ENCODE measurements at regions not wholly inside any gene's neighbourhood (a gene's known extent, or its start where the extent isn't known, plus 50 kb on each side); places are given as distances from the start of the nearest gene placed in this dataset.

DNA sequence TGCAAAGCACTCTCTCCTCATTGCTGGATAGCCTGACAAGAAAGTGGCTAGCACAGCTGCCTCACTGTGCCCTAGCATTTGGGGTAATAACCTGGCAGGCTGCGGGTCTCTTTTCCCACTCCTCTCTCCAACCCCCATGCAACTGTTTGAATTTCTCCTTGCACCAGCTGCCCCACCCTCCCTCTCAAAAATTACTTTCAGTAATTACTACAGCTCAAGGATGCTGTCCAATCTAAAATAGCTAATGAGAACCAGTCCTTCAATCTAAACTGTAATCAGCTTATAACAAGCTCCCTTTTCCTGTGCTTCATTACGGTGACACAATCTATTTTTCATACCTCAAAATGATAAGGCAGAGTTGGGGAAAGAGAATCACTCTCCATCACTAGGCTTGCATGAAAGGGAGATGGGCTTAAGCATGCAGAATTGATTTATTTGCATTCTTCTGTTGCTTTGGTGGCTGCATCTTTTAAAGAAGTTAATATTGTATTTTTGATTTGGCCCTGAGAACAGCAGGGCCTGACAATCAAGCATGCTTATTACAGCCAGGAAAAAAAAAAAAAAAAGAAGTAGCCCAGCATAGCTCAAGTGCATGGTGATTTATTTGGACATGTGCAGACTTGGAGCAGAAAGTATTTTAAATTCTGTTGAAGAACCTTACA, 881.8 kb downstream of the SLC4A3 start:
- intact Hi-C loops (cut with micrococcal nuclease) = no loop called here
- Histone ChIP-seq H3K27me3 (ENCODE audit: low read depth) (no peaks in the 10 kb centered on the region), H3K27ac (replicated peaks) (no peak overlapping the region), H3K4me1 (peaks cover 3% of the 10 kb centered on the region), H3K4me3 (no peak overlapping the region), H3K9me3 (replicated peaks) (no peaks in the 10 kb centered on the region), H3K36me3 (no peaks in the 10 kb centered on the region)
- TF ChIP-seq, protein P1, sequence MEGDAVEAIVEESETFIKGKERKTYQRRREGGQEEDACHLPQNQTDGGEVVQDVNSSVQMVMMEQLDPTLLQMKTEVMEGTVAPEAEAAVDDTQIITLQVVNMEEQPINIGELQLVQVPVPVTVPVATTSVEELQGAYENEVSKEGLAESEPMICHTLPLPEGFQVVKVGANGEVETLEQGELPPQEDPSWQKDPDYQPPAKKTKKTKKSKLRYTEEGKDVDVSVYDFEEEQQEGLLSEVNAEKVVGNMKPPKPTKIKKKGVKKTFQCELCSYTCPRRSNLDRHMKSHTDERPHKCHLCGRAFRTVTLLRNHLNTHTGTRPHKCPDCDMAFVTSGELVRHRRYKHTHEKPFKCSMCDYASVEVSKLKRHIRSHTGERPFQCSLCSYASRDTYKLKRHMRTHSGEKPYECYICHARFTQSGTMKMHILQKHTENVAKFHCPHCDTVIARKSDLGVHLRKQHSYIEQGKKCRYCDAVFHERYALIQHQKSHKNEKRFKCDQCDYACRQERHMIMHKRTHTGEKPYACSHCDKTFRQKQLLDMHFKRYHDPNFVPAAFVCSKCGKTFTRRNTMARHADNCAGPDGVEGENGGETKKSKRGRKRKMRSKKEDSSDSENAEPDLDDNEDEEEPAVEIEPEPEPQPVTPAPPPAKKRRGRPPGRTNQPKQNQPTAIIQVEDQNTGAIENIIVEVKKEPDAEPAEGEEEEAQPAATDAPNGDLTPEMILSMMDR (IDR thresholded peaks at IDR 0.05; ENCODE audit: borderline replicate concordance) = no peak
- DNase-seq = no peak

DNA sequence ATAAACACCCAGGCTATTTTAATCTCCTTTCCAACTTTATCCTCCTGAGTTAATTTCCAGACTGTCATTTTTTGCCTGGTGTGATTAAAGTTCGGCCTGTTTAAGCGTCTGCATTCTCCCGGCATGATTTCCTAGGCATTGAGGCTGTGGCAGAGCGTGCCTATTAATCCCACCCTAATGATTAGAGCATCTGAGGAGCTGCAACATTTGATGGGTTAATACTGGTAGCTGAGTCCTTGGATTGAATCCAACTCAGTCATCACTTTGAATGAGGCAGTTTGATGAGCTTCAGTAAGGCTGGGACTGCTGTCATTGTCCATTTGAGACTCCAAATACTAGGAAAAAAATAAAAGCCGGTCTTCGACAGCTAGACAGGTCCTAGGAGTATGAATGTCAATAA, 882.5 kb downstream of the SLC4A3 start:
- H3K36me3 ChIP-seq = no peaks in the 10 kb centered on the region
- no peaks in the 10 kb centered on the region for H3K9me3 ChIP-seq (replicated peaks)
- H3K4me3 ChIP-seq = no peak overlapping the region
- TF ChIP-seq, protein P1 (IDR thresholded peaks at IDR 0.05; ENCODE audit: borderline replicate concordance) = no peak
- no peak for DNase-seq
- H3K27ac ChIP-seq (replicated peaks) = no peak overlapping the region
- intact Hi-C loops (cut with micrococcal nuclease) = no loop called here
- H3K4me1 ChIP-seq = peaks cover 3% of the 10 kb centered on the region
- no peaks in the 10 kb centered on the region for H3K27me3 ChIP-seq (ENCODE audit: low read depth)

DNA sequence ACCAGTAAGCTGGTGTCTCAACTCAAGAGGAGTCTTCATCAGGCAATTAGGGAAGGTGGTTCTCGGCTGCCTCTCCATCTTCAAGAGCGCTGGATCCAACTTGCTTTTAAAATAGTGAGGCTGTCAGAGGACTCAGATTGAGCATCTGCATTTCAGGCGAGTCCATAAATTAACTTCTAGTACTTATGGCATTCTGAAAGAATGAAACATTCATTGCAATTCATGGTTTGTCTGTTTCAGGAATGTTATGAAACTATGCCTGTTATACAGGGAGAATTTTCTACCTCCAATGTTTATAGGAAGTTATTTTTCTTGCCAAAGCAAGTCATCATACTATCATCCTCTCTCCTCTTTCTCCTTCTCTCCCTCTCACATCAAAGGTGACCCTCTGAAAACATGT, 883.2 kb downstream of the SLC4A3 start:
- TF ChIP-seq, protein P1 (IDR thresholded peaks at IDR 0.05; ENCODE audit: borderline replicate concordance) = no peak
- no peak for DNase-seq
- no peak overlapping the region for H3K4me3 ChIP-seq
- intact Hi-C loops (cut with micrococcal nuclease) = no loop called here
- H3K36me3 ChIP-seq = no peaks in the 10 kb centered on the region
- H3K4me1 ChIP-seq = peaks cover 3% of the 10 kb centered on the region
- no peaks in the 10 kb centered on the region for H3K27me3 ChIP-seq (ENCODE audit: low read depth)
- H3K27ac ChIP-seq (replicated peaks) = no peak overlapping the region
- H3K9me3 ChIP-seq (replicated peaks) = no peaks in the 10 kb centered on the region

- intact Hi-C loops (cut with micrococcal nuclease) = no loop called here
- TF ChIP-seq, protein P1 (IDR thresholded peaks at IDR 0.05; ENCODE audit: borderline replicate concordance) = no peak
Measured at GRCh38 chr2:220512419-220512818, 885.0 kb downstream of the SLC4A3 start.

DNA sequence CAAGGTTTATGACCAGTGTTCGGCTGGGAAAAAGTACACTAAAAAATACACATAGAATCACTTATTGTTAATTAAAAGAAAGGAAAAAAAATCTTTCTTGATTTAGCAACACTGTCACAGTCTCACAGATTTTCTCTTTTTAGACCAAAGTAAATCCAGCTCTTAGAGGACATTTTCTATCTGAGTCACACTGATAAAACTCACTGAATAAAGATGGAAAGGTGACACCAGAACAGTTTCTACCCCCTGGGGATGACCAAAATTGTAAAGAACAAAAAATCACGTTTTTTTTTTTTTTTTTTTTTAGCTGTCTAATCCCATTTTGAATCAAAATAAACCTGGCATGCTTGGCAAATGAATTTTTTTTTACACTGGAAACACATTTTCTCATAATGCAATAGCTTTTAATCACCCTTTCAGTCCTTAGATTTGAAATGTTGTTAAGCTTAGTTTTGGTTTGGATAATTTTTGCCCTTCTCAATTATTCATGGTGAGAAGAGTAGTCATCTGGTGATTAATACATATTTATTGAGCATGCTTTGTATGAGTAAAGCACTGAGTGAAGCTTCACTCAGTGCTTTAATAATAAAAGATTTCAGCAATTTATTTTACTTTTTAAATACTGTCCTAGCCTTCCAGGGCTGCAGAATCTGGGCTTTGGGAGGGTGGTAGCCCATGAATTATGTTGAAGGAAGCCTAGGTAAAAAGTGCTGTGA, 886.3 kb downstream of the SLC4A3 start:
- no peaks in the 10 kb centered on the region for H3K36me3 ChIP-seq
- intact Hi-C loops (cut with micrococcal nuclease) = no loop called here
- TF ChIP-seq, protein P1 (IDR thresholded peaks at IDR 0.05; ENCODE audit: borderline replicate concordance) = no peak

More at GRCh38 chr2:220512419-220512818, 885.0 kb downstream of the SLC4A3 start:
- DNase-seq = no peak
- no peaks in the 10 kb centered on the region for H3K36me3 ChIP-seq
- H3K4me1 ChIP-seq = peaks cover 3% of the 10 kb centered on the region
- H3K27me3 ChIP-seq (ENCODE audit: low read depth) = peaks cover 6% of the 10 kb centered on the region
- H3K27ac ChIP-seq (replicated peaks) = no peak overlapping the region
- H3K4me3 ChIP-seq = no peak overlapping the region
- H3K9me3 ChIP-seq (replicated peaks) = no peaks in the 10 kb centered on the region

More for the DNA sequence above, 886.3 kb downstream of the SLC4A3 start:
- Histone ChIP-seq H3K27me3 (ENCODE audit: low read depth) (peaks cover 6% of the 10 kb centered on the region), H3K27ac (replicated peaks) (no peak overlapping the region), H3K4me3 (no peak overlapping the region), H3K4me1 (peaks cover 3% of the 10 kb centered on the region), H3K9me3 (replicated peaks) (no peaks in the 10 kb centered on the region)
- no peak for DNase-seq
